PC-9 (cell line): ENCODE measurements at regions not wholly inside any gene's neighbourhood (a gene's known extent, or its start where the extent isn't known, plus 50 kb on each side); places are given as distances from the start of the nearest gene placed in this dataset.

Source experiments
- EZH2 ChIP-seq: fragments of 200-600 bp; sonication (generic); IDR thresholded peaks from 2 replicates; pipeline ENCODE4 v1.8.0; 2017; ENCODE audit warnings: antibody characterized with exemption, low read depth
- TF ChIP-seq, protein P1 (sequence below): fragments of 200-600 bp; sonication (generic); conservative IDR thresholded peaks from 2 replicates; pipeline ENCODE4 v1.6.1; 2017; ENCODE audit warnings: mixed run types, antibody characterized with exemption, mild to moderate bottlenecking, moderate library complexity

DNA sequence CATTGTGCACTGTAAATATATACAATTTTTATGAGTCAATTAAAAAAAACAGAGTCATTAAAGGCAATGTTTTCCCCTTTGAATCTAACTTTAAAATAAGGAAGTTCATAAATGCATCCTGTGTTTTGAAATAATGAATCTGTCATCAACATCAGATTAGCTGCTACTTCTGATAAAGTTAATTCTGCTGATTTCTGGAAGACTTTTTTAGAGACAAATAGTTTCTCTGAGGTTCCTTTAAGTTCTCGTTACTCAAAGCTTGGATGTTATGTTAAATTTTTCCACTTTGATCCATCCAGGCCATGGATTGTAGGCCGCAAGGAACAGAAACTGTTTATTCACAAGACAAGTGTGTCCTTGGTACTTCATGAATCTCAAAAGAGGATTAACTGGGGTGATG lies 115.5 kb downstream of the CARTPT start:
- TF ChIP-seq, protein P1, sequence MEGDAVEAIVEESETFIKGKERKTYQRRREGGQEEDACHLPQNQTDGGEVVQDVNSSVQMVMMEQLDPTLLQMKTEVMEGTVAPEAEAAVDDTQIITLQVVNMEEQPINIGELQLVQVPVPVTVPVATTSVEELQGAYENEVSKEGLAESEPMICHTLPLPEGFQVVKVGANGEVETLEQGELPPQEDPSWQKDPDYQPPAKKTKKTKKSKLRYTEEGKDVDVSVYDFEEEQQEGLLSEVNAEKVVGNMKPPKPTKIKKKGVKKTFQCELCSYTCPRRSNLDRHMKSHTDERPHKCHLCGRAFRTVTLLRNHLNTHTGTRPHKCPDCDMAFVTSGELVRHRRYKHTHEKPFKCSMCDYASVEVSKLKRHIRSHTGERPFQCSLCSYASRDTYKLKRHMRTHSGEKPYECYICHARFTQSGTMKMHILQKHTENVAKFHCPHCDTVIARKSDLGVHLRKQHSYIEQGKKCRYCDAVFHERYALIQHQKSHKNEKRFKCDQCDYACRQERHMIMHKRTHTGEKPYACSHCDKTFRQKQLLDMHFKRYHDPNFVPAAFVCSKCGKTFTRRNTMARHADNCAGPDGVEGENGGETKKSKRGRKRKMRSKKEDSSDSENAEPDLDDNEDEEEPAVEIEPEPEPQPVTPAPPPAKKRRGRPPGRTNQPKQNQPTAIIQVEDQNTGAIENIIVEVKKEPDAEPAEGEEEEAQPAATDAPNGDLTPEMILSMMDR: no peak
- TF ChIP-seq EZH2: no peak
